ENCODE measurements at regions not wholly inside any gene's neighbourhood (a gene's known extent, or its start where the extent isn't known, plus 50 kb on each side); places are given as distances from the start of the nearest gene placed in this dataset.

GRCh38 chr4:27368781-27369180 lies 508.1 kb downstream of the STIM2 start:
- H3K4me1 ChIP-seq (ENCODE audit: insufficient read depth): no peaks in the 10 kb centered on the region

GRCh38 chr4:27381815-27382214 lies 521.2 kb downstream of the STIM2 start:
- Histone ChIP-seq H3K9ac (no peak overlapping the region), H3K79me2 (ENCODE audit: insufficient read depth) (no peaks in the 10 kb centered on the region), H3K27me3 (replicated peaks; ENCODE audit: insufficient read depth) (no peaks in the 10 kb centered on the region), H3K36me3 (ENCODE audit: low read depth) (no peaks in the 10 kb centered on the region), H3K9me2 (ENCODE audit: insufficient read depth) (no peaks in the 10 kb centered on the region), H2AFZ (no peak overlapping the region), H3K4me1 (ENCODE audit: insufficient read depth) (no peaks in the 10 kb centered on the region), H3F3A (ENCODE audit: insufficient read depth) (no peaks in the 10 kb centered on the region), H3K4me2 (ENCODE audit: unreplicated experiment) (no peak overlapping the region), H3K27ac (no peak overlapping the region), H3K9me3 (ENCODE audit: low read depth) (no peaks in the 10 kb centered on the region), H3K4me3 (no peak overlapping the region), H4K20me1 (ENCODE audit: insufficient read depth) (no peaks in the 10 kb centered on the region)
- TF ChIP-seq EZH2phosphoT487 (IDR thresholded peaks at IDR 0.05; ENCODE audit: insufficient read depth, low read depth) (no peak), EZH2 (IDR thresholded peaks at IDR 0.05; ENCODE audit: insufficient read depth, poor library complexity, severe bottlenecking) (no peak)
- 42 to 49% methylated on average over 4 of the region's 4 CpGs for WGBS, 2 experiments (ENCODE audit: low coverage in 1 of 2, low lambda C conversion rate in 2 of 2, missing lambda C conversion rate in 2 of 2)
- in situ Hi-C loops (cut with MboI): no loop called here
- peak; percentile 20 for DNase-seq

More at GRCh38 chr4:27368781-27369180, 508.1 kb downstream of the STIM2 start:
- TF ChIP-seq EZH2phosphoT487 (IDR thresholded peaks at IDR 0.05; ENCODE audit: insufficient read depth, low read depth) (no peak), EZH2 (IDR thresholded peaks at IDR 0.05; ENCODE audit: insufficient read depth, poor library complexity, severe bottlenecking) (no peak)
- H3K79me2 ChIP-seq (ENCODE audit: insufficient read depth): no peaks in the 10 kb centered on the region
- H3K27ac ChIP-seq: no peak overlapping the region
- H3K9me2 ChIP-seq (ENCODE audit: insufficient read depth): no peaks in the 10 kb centered on the region
- DNase-seq: no peak
- in situ Hi-C loops (cut with MboI): no loop called here
- H3K4me2 ChIP-seq (ENCODE audit: unreplicated experiment): no peak overlapping the region
- H2AFZ ChIP-seq: no peak overlapping the region
- WGBS, 2 experiments (ENCODE audit: low coverage in 1 of 2, low lambda C conversion rate in 2 of 2, missing lambda C conversion rate in 2 of 2): 11 to 12% methylated on average over 1 of the region's 1 CpG
- no peaks in the 10 kb centered on the region for H4K20me1 ChIP-seq (ENCODE audit: insufficient read depth)
- H3K9me3 ChIP-seq (ENCODE audit: low read depth): no peaks in the 10 kb centered on the region
- H3K9ac ChIP-seq: no peak overlapping the region
- H3K36me3 ChIP-seq (ENCODE audit: low read depth): no peaks in the 10 kb centered on the region
- no peak overlapping the region for H3K4me3 ChIP-seq
- H3K27me3 ChIP-seq (replicated peaks; ENCODE audit: insufficient read depth): no peaks in the 10 kb centered on the region
- H3F3A ChIP-seq (ENCODE audit: insufficient read depth): no peaks in the 10 kb centered on the region

GRCh38 chr4:27387711-27388110 lies 527.1 kb downstream of the STIM2 start:
- no peaks in the 10 kb centered on the region for H4K20me1 ChIP-seq (ENCODE audit: insufficient read depth)
- 0 to 4% methylated on average over 1 of the region's 1 CpG for WGBS, 2 experiments (ENCODE audit: low coverage in 1 of 2, low lambda C conversion rate in 2 of 2, missing lambda C conversion rate in 2 of 2)
- no peaks in the 10 kb centered on the region for H3K27me3 ChIP-seq (replicated peaks; ENCODE audit: insufficient read depth)
- H3K36me3 ChIP-seq (ENCODE audit: low read depth): no peaks in the 10 kb centered on the region
- H3K79me2 ChIP-seq (ENCODE audit: insufficient read depth): no peaks in the 10 kb centered on the region
- TF ChIP-seq EZH2phosphoT487 (IDR thresholded peaks at IDR 0.05; ENCODE audit: insufficient read depth, low read depth) (no peak), EZH2 (IDR thresholded peaks at IDR 0.05; ENCODE audit: insufficient read depth, poor library complexity, severe bottlenecking) (no peak)
- no peaks in the 10 kb centered on the region for H3F3A ChIP-seq (ENCODE audit: insufficient read depth)
- no peak overlapping the region for H3K4me3 ChIP-seq
- H3K9me3 ChIP-seq (ENCODE audit: low read depth): no peaks in the 10 kb centered on the region
- H3K9me2 ChIP-seq (ENCODE audit: insufficient read depth): no peaks in the 10 kb centered on the region
- in situ Hi-C loops (cut with MboI): no loop called here
- no peak overlapping the region for H2AFZ ChIP-seq
- no peak overlapping the region for H3K27ac ChIP-seq
- DNase-seq: no peak
- H3K9ac ChIP-seq: no peak overlapping the region
- H3K4me2 ChIP-seq (ENCODE audit: unreplicated experiment): no peak overlapping the region
- H3K4me1 ChIP-seq (ENCODE audit: insufficient read depth): no peaks in the 10 kb centered on the region

DNA sequence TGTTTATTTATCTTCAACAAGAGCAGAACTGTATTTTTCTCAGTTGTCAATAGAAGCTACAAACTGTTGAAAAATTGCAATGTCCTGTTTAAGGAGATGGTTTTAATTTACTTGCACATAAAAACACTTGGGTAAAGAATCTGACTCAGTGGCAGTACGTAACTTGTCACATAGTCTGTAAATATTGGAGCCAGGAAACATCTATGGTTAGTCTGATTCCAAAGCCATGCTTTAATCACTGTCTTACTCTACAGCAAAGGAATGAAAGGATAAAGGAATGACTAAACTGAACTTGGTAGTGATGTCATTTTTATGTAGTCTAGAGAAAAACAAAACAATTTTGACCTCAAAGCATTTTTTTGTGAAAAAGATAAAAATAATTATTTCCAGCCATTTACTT lies 537.2 kb downstream of the STIM2 start:
- Histone ChIP-seq H3K27me3 (replicated peaks; ENCODE audit: insufficient read depth) (no peaks in the 10 kb centered on the region), H3K4me1 (ENCODE audit: insufficient read depth) (peaks cover 16% of the 10 kb centered on the region), H3K4me2 (ENCODE audit: unreplicated experiment) (peak overlapping the region; percentile 45), H4K20me1 (ENCODE audit: insufficient read depth) (no peaks in the 10 kb centered on the region), H3F3A (ENCODE audit: insufficient read depth) (peaks cover 7% of the 10 kb centered on the region; the same call in 1 of the 2 replicates), H3K9me2 (ENCODE audit: insufficient read depth) (no peaks in the 10 kb centered on the region), H3K79me2 (ENCODE audit: insufficient read depth) (no peaks in the 10 kb centered on the region), H3K9ac (0 out of 2 replicates have a peak overlapping the region, but pooled peaks have one; percentile 23), H2AFZ (no peak overlapping the region), H3K9me3 (ENCODE audit: low read depth) (no peaks in the 10 kb centered on the region), H3K4me3 (no peak overlapping the region), H3K36me3 (ENCODE audit: low read depth) (no peaks in the 10 kb centered on the region), H3K27ac (peak overlapping the region; percentile 74)
- TF ChIP-seq EZH2phosphoT487 (IDR thresholded peaks at IDR 0.05; ENCODE audit: insufficient read depth, low read depth): no peak
- TF ChIP-seq EZH2 (IDR thresholded peaks at IDR 0.05; ENCODE audit: insufficient read depth, poor library complexity, severe bottlenecking): no peak
- 0 to 6% methylated on average over 1 of the region's 1 CpG for WGBS, 2 experiments (ENCODE audit: low coverage in 1 of 2, low lambda C conversion rate in 2 of 2, missing lambda C conversion rate in 2 of 2)
- in situ Hi-C loops (cut with MboI): no loop called here
- peak; percentile 87 for DNase-seq
